Subcutaneous abdominal adipose tissue (tissue), 5 donors: ENCODE measurements at regions not wholly inside any gene's neighbourhood (a gene's known extent, or its start where the extent isn't known, plus 50 kb on each side); places are given as distances from the start of the nearest gene placed in this dataset.
"Not testable (repeated sequence)": the region's sequence is repeated elsewhere in the genome, so short reads cannot be mapped to it uniquely, and the experiment has no call there.

Experiments
- H3K27ac ChIP-seq: one replicate; pipeline ENCODE4 v1.7.0; 2013; ENCODE audit warnings: low read depth, mild to moderate bottlenecking, inconsistent platforms, low read length, moderate library complexity
- H3K27me3 ChIP-seq, 5 donors: one replicate each; pipeline ENCODE4 v1.7.0; 2013; ENCODE audit warnings: low read length in 5 of 5, inconsistent platforms in 1 of 5; ENCODE audit not compliant: control insufficient read depth in 5 of 5, insufficient read depth in 4 of 5
- H3K36me3 ChIP-seq, 5 donors: one replicate each; pipeline ENCODE4 v1.7.0; 2013; ENCODE audit warnings: low read length in 5 of 5; ENCODE audit not compliant: control insufficient read depth in 5 of 5, insufficient read depth in 5 of 5
- H3K4me1 ChIP-seq, 5 donors: one replicate each; pipeline ENCODE4 v1.7.0; 2013; ENCODE audit warnings: low read length in 5 of 5, mild to moderate bottlenecking in 3 of 5, moderate library complexity in 1 of 5; ENCODE audit not compliant: control insufficient read depth in 5 of 5, insufficient read depth in 5 of 5
- H3K4me3 ChIP-seq, 5 donors: one replicate each; pipeline ENCODE4 v1.7.0; 2013; ENCODE audit warnings: low read length in 5 of 5, low read depth in 1 of 5
- H3K9ac ChIP-seq, 5 donors: one replicate each; pipeline ENCODE4 v1.7.0; 2013; ENCODE audit warnings: low read length in 5 of 5, mild to moderate bottlenecking in 4 of 5, moderate library complexity in 3 of 5
- H3K9me3 ChIP-seq, 5 donors: one replicate each; pipeline ENCODE4 v1.7.0; 2013; ENCODE audit warnings: low read length in 5 of 5; ENCODE audit not compliant: control insufficient read depth in 5 of 5
- donor health status: healthy.
- donor health status: healthy.
- donor health status: healthy.
- donor health status: healthy.
- donor health status: healthy.

DNA sequence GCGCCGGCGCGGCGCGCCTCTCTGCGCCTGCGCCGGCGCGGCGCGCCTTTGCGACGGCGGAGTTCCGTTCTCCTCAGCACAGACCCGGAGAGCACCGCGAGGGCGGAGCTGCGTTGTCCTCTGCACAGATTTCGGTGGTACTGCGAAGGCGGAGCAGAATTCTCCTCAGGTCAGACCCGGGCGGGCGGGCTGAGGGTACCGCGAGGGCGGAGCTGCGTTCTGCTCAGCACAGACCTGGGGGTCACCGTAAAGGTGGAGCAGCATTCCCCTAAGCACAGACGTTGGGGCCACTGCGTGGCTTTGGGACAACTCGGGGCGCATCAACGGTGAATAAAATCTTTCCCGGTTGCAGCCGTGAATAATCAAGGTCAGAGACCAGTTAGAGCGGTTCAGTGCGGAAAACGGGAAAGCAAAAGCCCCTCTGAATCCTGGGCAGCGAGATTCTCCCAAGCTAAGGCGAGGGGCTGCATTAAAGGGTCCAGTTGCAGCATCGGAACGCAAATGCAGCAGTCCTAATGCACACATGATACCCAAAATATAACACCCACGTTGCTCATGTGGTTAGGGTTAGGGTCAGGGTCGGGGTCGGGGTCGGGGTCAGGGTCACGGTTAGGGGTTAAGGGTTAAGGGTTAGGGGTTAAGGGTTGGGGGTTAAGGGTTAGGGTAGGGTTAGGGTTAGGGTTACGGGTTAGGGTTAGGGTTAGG lies 168.4 kb downstream of the OR4F15 start:
- not testable (repeated sequence) for H3K27ac ChIP-seq, H3K4me1 ChIP-seq, H3K9ac ChIP-seq, H3K4me3 ChIP-seq, H3K36me3 ChIP-seq, H3K9me3 ChIP-seq, H3K27me3 ChIP-seq
